Fibroblast of skin of right biceps (primary cell): ENCODE measurements at regions not wholly inside any gene's neighbourhood (a gene's known extent, or its start where the extent isn't known, plus 50 kb on each side); places are given as distances from the start of the nearest gene placed in this dataset.

Source experiments
- DNase-seq: peaks from one replicate; pipeline ENCODE4 v3.0.0-alpha.2; 2013

GRCh38 chr1:235059221-235059620, 69.4 kb downstream of the TOMM20 start:
- no peak for DNase-seq

- DNase-seq, result no peak
Measured at GRCh38 chr1:235058695-235059094, 69.9 kb downstream of the TOMM20 start.

GRCh38 chr1:235057385-235058306, 71.0 kb downstream of the TOMM20 start:
- no peak for DNase-seq

GRCh38 chr1:235056937-235057336, 71.7 kb downstream of the TOMM20 start:
- no peak for DNase-seq

- DNase-seq, result no peak
Measured at GRCh38 chr1:235054936-235055335, 73.7 kb downstream of the TOMM20 start.

- DNase-seq, result no peak
Measured at GRCh38 chr1:235054466-235054865, 74.2 kb downstream of the TOMM20 start.

GRCh38 chr1:235052067-235053008, 76.3 kb downstream of the TOMM20 start:
- DNase-seq, result peak; percentile 44

GRCh38 chr1:235051521-235051920, 77.1 kb downstream of the TOMM20 start:
- DNase-seq, result no peak

GRCh38 chr1:235050911-235051360, 77.7 kb downstream of the TOMM20 start:
- peak; percentile 69 for DNase-seq

GRCh38 chr1:235049716-235050378, 78.8 kb downstream of the TOMM20 start:
- peak; percentile 84 for DNase-seq

GRCh38 chr1:235049217-235049616, 79.4 kb downstream of the TOMM20 start:
- DNase-seq, result no peak

GRCh38 chr1:235047331-235047871, 81.2 kb downstream of the TOMM20 start:
- no peak for DNase-seq

- DNase-seq, result no peak
Measured at GRCh38 chr1:235045921-235046601, 82.6 kb downstream of the TOMM20 start.

- DNase-seq, result peak; percentile 73
Measured at GRCh38 chr1:235045034-235045690, 83.5 kb downstream of the TOMM20 start.

GRCh38 chr1:235043234-235043633, 85.4 kb downstream of the TOMM20 start:
- DNase-seq, result no peak

- DNase-seq, result no peak
Measured at GRCh38 chr1:235038701-235039100, 89.9 kb downstream of the TOMM20 start.

GRCh38 chr1:235035928-235036327, 92.7 kb downstream of the TOMM20 start:
- no peak for DNase-seq

- no peak for DNase-seq
Measured at GRCh38 chr1:235030919-235031596, 97.6 kb downstream of the TOMM20 start.

GRCh38 chr1:235027862-235028250, 100.8 kb downstream of the TOMM20 start:
- no peak for DNase-seq

- no peak for DNase-seq
Measured at GRCh38 chr1:235027076-235027861, 101.4 kb downstream of the TOMM20 start.
